ENCODE measurements at regions not wholly inside any gene's neighbourhood (a gene's known extent, or its start where the extent isn't known, plus 50 kb on each side); places are given as distances from the start of the nearest gene placed in this dataset.

- TF ChIP-seq YY1 (tag by site-specific recombination; IDR thresholded peaks at IDR 0.05): no peak
- TF ChIP-seq ZNF785 (tag by site-specific recombination; IDR thresholded peaks at IDR 0.05): no peak
- TF ChIP-seq CTCF (tag by site-specific recombination; IDR thresholded peaks at IDR 0.05): no peak
- TF ChIP-seq REST (tag by site-specific recombination; IDR thresholded peaks at IDR 0.05): no peak
- TF ChIP-seq ZNF16 (tag by site-specific recombination; IDR thresholded peaks at IDR 0.05; ENCODE audit: low read depth): no peak
- no peak for TF ChIP-seq TCF7L2 (IDR thresholded peaks at IDR 0.05; ENCODE audit: borderline replicate concordance, low read depth, low read length)
- no peak for TF ChIP-seq ZNF280C (tag by site-specific recombination; IDR thresholded peaks at IDR 0.05)
- TF ChIP-seq WT1 (tag by site-specific recombination; IDR thresholded peaks at IDR 0.05): no peak
- no peak for TF ChIP-seq PBX3 (CRISPR knock-in tag; IDR thresholded peaks at IDR 0.05)
- TF ChIP-seq KLF1 (tag by site-specific recombination; IDR thresholded peaks at IDR 0.05): no peak
Observed at GRCh38 chr9:20037699-20038098, 248.9 kb upstream of the SLC24A2 start.

Data from HEK293 (cell line).